Vagina (tissue), 2 donors: ENCODE measurements at regions not wholly inside any gene's neighbourhood (a gene's known extent, or its start where the extent isn't known, plus 50 kb on each side); places are given as distances from the start of the nearest gene placed in this dataset.

Experiments used
- DNase-seq, 2 donors: peaks; one replicate each; pipeline ENCODE4 v3.0.0-alpha.2; 2017; ENCODE audit errors: extremely low spot score in 2 of 2
- H3K27ac ChIP-seq: fragments of 200-600 bp; sonication (generic); one replicate; pipeline ENCODE4 v1.5.1; 2019
- H3K27me3 ChIP-seq: fragments of 200-600 bp; sonication (generic); one replicate; pipeline ENCODE4 v1.5.1; 2019
- H3K36me3 ChIP-seq, 2 donors: fragments of 200-600 bp; sonication (generic); one replicate each; pipeline ENCODE4 v1.5.1; 2017 to 2019
- H3K4me1 ChIP-seq: fragments of 200-600 bp; sonication (generic); one replicate; pipeline ENCODE4 v1.5.1; 2019
- H3K4me3 ChIP-seq, 2 donors: fragments of 200-600 bp; sonication (generic); 1 replicate in 1 of 2; 2 replicates in 1 of 2; pipeline ENCODE4 v1.5.1; 2016 to 2019
- H3K9me3 ChIP-seq: fragments of 200-600 bp; sonication (generic); one replicate; pipeline ENCODE4 v1.5.1; 2019
- POLR2A ChIP-seq, 2 donors: fragments of 450-650 bp; IDR thresholded peaks; one replicate each; pipeline ENCODE4 v1.6.1; 2017; ENCODE audit warnings: antibody characterized with exemption in 2 of 2, mild to moderate bottlenecking in 2 of 2, moderate library complexity in 2 of 2
- POLR2AphosphoS5 ChIP-seq, 2 donors: sonication (generic); formaldehyde crosslinking; IDR thresholded peaks; one replicate each; pipeline ENCODE4 v1.9.0; 2017; ENCODE audit warnings: antibody characterized with exemption in 2 of 2, mild to moderate bottlenecking in 2 of 2, low read depth in 1 of 2; ENCODE audit not compliant: insufficient read depth in 1 of 2
- intact Hi-C: fragments of 100-400 bp; cut with DNase I; formaldehyde crosslinking; loops from one replicate; pipeline ENCODE4 v1.15.1; 2023
- TF ChIP-seq, protein P1 (sequence below), 3 experiments: fragments of 450-650 bp in 2 of 3; fragments of 200-600 bp in 1 of 3; sonication (generic) in 1 of 3; IDR thresholded peaks; one replicate each; pipeline ENCODE4 v1.5.1; 2017 to 2019; ENCODE audit warnings: antibody characterized with exemption in 3 of 3, mild to moderate bottlenecking in 2 of 3, moderate library complexity in 2 of 3

DNA sequence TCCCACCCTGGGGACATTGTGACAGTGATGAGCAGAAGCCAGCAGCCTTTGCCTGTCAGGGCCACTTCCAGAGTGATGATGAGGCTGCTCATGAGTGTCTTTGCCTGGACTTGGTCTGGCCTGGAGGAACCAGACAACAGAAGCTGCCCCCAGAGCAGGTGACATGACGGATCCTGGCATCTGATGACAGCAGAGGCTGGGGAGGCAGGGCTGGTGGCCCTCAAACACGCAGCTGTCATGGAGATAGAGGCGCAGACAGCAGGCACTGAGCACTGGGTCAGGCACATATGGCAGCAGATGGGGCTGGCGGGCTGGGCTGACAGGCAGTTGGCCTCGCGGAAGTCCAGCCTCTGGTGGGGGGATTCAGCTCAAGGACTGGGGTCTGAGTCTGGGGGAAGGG lies 66.4 kb upstream of the STUM start:
- Histone ChIP-seq H3K27ac (no peak overlapping the region), H3K4me1 (no peaks in the 10 kb centered on the region), H3K9me3 (no peaks in the 10 kb centered on the region), H3K27me3 (no peaks in the 10 kb centered on the region), H3K4me3 (no peak overlapping the region), H3K36me3 (no peaks in the 10 kb centered on the region)
- TF ChIP-seq, protein P1, sequence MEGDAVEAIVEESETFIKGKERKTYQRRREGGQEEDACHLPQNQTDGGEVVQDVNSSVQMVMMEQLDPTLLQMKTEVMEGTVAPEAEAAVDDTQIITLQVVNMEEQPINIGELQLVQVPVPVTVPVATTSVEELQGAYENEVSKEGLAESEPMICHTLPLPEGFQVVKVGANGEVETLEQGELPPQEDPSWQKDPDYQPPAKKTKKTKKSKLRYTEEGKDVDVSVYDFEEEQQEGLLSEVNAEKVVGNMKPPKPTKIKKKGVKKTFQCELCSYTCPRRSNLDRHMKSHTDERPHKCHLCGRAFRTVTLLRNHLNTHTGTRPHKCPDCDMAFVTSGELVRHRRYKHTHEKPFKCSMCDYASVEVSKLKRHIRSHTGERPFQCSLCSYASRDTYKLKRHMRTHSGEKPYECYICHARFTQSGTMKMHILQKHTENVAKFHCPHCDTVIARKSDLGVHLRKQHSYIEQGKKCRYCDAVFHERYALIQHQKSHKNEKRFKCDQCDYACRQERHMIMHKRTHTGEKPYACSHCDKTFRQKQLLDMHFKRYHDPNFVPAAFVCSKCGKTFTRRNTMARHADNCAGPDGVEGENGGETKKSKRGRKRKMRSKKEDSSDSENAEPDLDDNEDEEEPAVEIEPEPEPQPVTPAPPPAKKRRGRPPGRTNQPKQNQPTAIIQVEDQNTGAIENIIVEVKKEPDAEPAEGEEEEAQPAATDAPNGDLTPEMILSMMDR (IDR thresholded peaks at IDR 0.05), result no peak
- TF ChIP-seq POLR2AphosphoS5 (IDR thresholded peaks at IDR 0.05; ENCODE audit: insufficient read depth in 1 of 2, low read depth in 1 of 2) (no peak), POLR2A (IDR thresholded peaks at IDR 0.05) (no peak)
- intact Hi-C loops, result no loop called here
- DNase-seq, result no peak

GRCh38 chr1:226482975-226483700 lies 65.4 kb upstream of the STUM start:
- H3K27me3 ChIP-seq, result no peaks in the 10 kb centered on the region
- TF ChIP-seq, protein P1 (IDR thresholded peaks at IDR 0.05), result no peak
- TF ChIP-seq POLR2AphosphoS5 (IDR thresholded peaks at IDR 0.05; ENCODE audit: insufficient read depth in 1 of 2, low read depth in 1 of 2), result no peak
- TF ChIP-seq POLR2A (IDR thresholded peaks at IDR 0.05), result no peak

GRCh38 chr1:226485192-226485591 lies 63.4 kb upstream of the STUM start:
- Histone ChIP-seq H3K27ac (no peak overlapping the region), H3K4me3 (no peak overlapping the region), H3K9me3 (no peaks in the 10 kb centered on the region), H3K4me1 (no peaks in the 10 kb centered on the region), H3K36me3 (no peaks in the 10 kb centered on the region), H3K27me3 (no peaks in the 10 kb centered on the region)
- DNase-seq, result no peak
- TF ChIP-seq, protein P1 (IDR thresholded peaks at IDR 0.05), result no peak
- TF ChIP-seq POLR2AphosphoS5 (IDR thresholded peaks at IDR 0.05; ENCODE audit: insufficient read depth in 1 of 2, low read depth in 1 of 2) (no peak), POLR2A (IDR thresholded peaks at IDR 0.05) (no peak)
- intact Hi-C loops, result no loop called here

More at GRCh38 chr1:226482975-226483700, 65.4 kb upstream of the STUM start:
- Histone ChIP-seq H3K9me3 (no peaks in the 10 kb centered on the region), H3K27ac (no peak overlapping the region), H3K4me1 (no peaks in the 10 kb centered on the region), H3K4me3 (no peak overlapping the region), H3K36me3 (no peaks in the 10 kb centered on the region)
- intact Hi-C loops, result no loop called here
- DNase-seq, result no peak

GRCh38 chr1:226486161-226486560 lies 62.4 kb upstream of the STUM start:
- DNase-seq, result no peak
- Histone ChIP-seq H3K9me3 (no peaks in the 10 kb centered on the region), H3K36me3 (no peaks in the 10 kb centered on the region), H3K4me1 (no peaks in the 10 kb centered on the region), H3K27me3 (no peaks in the 10 kb centered on the region), H3K4me3 (no peak overlapping the region), H3K27ac (no peak overlapping the region)
- intact Hi-C loops, result no loop called here
- no peak for TF ChIP-seq POLR2AphosphoS5 (IDR thresholded peaks at IDR 0.05; ENCODE audit: insufficient read depth in 1 of 2, low read depth in 1 of 2)
- TF ChIP-seq, protein P1 (IDR thresholded peaks at IDR 0.05), result no peak
- no peak for TF ChIP-seq POLR2A (IDR thresholded peaks at IDR 0.05)

DNA sequence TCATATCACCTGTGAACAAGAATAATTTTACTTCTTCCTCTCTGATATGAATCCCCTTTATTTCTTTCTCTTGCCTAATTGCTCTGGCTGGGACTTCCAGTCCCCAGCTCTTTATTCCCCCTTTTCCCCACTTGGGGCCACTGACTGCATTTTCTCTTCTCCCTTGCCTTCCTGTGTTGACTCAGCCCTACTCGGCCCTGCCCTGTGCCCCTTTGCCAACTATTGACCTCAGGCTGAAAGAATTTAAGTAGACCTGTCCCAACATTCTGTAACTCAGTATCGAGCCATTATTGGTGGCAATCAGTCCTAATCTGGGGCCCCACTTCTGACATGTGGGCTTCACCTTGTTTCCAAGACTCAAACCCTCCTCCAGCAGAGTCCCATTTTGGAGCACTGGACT lies 60.6 kb upstream of the STUM start:
- H3K4me3 ChIP-seq, result no peak overlapping the region
- H3K4me1 ChIP-seq, result no peaks in the 10 kb centered on the region
- H3K27me3 ChIP-seq, result no peaks in the 10 kb centered on the region
- TF ChIP-seq, protein P1 (IDR thresholded peaks at IDR 0.05), result no peak
- no peak for TF ChIP-seq POLR2A (IDR thresholded peaks at IDR 0.05)
- no peak for TF ChIP-seq POLR2AphosphoS5 (IDR thresholded peaks at IDR 0.05; ENCODE audit: insufficient read depth in 1 of 2, low read depth in 1 of 2)
- intact Hi-C loops, result no loop called here
- H3K36me3 ChIP-seq, result no peaks in the 10 kb centered on the region
- H3K27ac ChIP-seq, result no peak overlapping the region
- H3K9me3 ChIP-seq, result no peaks in the 10 kb centered on the region
- DNase-seq, result no peak
